GM11168 (cell line): ENCODE measurements at regions not wholly inside any gene's neighbourhood (a gene's known extent, or its start where the extent isn't known, plus 50 kb on each side); places are given as distances from the start of the nearest gene placed in this dataset.

Experiments used
- in situ Hi-C: fragments of 300-500 bp; cut with MboI; formaldehyde crosslinking; loops from one replicate; pipeline ENCODE4 v1.12.0; 2022; ENCODE audit warnings: low sequenced_read_pairs; ENCODE audit not compliant: unreplicated experiment

DNA sequence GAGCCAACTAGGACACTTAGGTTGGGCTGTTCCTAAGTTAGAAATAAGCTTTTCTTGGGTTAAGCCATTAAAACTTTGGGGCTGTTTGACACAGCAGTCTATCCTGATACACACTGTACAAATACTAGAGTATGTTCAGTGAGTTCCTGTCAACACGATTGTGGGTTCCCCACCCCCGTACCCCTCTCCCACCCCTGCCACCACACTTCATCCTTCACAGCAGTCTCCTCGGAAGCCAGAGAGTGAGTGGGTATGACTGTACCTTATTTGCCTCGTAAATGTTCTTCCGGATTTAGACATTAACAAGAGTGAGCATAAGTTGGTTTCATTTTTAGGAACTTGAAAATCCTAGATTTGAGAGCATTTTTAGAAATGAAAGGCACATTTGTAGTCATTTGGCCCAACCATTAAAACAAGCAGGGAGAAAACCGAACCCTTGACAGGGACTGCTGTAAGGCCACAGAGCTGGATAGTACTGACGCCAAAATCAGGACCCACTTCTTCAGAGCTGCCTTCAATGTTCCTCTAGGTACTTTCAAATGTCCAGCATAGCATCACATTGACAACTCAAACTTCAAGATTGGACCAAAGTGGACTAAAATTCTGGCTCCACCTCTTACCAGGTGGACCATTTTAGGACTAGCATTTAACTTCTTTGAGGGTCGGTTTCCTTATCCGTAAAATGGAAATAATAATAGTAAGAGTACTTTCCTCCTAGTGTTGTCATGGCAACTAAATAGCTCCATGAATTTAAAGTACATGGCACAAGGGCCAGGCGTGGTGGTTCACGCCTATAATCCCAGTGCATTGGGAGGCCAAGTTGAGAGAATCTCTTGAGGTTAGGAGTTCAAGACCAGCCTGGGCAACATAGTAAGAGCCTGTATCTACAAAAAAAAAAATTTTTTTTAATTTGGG is 166.3 kb upstream of the SERTAD2 start:
- in situ Hi-C loops, result no loop called here

DNA sequence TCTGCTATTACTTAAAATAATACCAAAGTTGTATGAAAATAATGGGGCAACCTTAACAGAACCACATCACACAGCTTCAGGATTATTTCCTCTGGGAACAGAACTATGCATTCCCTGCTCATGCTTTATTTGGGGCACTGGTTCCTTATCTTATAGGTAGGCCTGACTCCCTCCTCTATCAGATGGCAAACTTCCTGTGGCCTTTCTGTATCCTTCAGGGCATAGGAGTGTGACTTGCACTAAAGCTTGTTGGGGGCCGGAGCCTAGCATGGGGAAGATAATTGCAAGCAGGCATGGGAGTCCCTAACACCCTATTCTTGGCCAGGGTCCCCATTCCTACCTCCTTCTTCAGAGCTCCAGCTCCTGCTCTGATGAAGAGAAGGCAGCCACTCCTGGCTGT is 167.2 kb upstream of the SERTAD2 start:
- in situ Hi-C loops, result no loop called here

DNA sequence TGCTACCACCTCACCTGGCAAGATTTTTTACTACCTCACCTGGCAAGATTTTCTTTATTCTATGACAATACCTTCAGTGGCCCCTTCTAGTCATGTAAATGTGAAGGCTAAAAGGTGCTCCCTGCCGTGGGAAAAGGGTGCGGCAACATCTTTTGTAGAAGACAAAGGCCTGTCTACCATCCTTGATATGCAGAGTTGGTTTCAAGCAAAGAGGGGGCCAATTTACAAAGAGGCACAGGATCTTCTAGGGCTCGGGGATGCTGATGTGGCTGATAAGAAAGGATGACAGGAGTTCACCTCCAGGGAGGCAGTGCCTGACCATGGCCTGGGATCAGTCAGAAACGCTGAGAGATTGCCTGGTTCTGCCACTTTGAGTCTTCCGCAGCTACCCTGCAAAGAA is 165.4 kb upstream of the SLC1A4 start:
- in situ Hi-C loops, result no loop called here

DNA sequence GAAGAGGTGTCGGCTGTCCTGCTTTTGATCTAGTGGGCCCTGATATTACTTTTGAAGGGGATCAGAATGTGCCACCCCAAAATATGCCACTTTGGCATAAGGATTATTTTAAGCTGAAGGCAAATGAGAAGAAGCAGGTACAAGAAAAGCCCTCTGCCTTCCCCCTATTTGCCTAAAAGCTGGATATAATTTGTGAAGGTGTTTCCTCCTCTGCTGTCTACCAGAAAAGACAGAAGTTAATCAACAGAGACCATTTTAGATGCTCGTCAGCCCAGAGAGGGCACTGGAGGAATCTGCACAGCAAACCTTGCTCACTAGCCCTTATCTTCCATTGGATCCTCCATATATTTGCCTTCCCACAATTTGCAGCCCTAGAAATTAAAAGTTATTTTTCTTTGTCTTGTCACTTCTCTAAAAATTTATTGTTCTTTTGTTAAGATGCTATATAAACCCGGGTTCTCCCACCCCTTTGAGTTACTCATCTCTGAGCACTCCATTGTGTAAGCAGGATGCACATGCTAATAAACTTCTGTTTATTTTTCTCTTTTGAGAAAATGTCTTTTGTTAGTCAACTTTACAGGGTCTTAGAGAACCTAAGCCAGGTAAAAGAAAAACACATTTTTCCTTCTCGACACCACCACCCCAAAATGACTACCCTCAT is 163.2 kb upstream of the SLC1A4 start:
- in situ Hi-C loops, result no loop called here

DNA sequence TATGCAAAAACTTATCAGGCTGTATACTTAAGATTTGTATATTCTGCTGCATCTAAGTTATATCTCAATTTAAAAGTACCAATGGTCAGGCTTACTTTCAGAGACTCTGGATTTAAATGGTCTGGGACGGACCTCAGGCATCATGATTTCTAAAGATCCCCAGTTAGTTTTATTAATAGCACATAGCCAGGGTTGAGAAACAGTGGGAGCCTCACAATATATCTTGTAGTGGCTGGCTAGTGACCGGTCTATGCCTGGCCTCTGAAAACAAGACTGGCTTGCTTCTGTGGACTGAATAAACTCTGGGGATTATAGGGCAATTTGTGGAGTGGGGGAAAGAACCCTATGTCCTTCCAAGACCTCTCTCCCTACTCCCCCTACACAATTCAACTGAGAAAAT is 162.5 kb upstream of the SLC1A4 start:
- in situ Hi-C loops, result no loop called here

DNA sequence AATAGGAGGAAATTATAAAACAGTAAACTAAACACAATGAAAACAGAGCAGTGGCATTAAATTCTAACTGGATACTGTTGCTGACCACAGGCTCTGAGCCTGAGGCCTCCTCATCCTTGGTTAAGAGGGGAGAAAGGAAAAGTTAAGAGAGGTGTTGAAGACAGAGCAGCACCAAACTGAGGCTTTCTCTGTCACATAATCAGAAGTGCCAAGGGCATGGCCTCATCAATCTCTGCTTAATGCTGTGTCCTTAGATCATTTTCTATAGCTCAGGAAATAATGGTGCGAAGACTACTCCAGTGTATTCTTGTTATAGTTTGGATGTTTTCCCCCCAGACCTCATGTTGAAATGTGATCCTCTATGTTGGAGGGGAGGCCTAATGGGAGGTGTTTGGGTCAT is 160.9 kb upstream of the SLC1A4 start:
- in situ Hi-C loops, result no loop called here

DNA sequence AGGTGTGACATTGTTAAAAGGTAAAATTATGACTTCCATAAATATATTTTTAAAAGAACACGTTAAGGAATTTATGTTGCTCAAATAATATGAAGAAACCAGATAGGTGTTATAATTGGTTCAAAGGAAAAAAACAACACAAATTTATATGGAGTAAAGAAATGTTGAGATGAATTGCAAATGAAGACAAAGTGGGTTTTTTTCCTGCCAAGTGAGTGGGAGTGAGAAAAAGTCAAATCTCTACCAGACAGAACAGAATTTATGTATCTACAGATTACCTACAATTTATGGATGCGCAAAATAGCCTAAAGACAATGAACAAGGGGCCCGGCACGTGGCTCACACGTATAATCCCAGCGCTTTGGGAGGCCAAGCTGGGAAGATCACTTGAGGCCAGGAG is 159.7 kb upstream of the SLC1A4 start:
- in situ Hi-C loops, result no loop called here

DNA sequence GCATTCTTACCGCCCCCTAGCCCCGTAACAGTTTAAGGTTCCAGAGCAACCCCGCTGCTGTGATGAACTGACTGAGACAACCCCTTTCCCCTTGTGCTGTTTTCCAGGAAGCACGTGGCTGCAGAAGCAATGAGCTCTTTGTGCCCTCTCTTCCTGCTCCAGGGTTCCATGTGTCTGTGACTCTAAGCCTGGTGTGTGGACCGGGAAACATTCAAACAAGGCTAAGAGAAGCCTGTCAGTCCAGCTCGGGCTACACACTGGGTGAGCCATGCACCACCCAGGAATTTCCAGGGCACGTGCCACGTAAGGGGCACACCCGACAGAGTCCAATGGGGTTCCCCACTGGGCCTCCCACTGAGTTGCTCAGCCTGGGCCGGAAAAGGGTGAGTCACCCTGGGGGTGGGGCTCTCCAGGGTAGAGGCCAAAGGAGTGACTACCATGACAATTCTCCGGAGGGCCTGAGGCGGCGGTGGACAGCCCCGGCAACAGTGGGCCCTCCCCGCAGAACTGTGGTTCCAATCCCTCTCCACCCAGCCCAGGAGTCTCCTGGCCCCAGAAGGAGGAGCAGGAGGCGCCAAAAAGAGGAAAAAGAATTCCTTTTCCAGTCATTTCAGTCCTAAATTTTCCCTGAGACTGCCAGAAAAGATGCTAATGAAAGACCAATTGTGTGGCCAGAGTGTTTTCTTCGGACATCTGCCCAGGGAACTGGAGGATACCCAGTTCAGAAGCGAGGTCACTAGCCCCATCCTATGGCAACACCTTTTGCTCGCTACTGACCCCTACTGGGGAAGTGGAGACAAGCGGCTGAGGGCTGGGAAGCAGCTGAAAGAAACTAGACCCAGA is 157.8 kb upstream of the SLC1A4 start:
- in situ Hi-C loops, result no loop called here

DNA sequence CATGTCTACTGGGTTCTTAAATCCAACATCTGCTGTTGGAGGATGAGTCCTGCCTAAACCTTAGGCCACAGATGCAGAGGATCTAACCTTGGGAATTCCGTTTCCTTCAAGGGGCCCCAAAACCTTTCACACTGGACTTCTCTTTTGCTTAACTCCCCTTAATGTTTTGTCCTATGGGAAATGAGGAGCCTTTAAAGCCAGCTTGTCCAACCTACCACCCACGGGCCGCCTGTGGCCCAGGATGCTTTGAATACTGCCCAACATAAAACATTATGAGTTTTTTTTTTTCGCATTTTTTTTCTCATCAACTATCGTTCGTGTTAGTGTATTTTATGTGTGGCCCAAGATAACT is 157.2 kb upstream of the SLC1A4 start:
- in situ Hi-C loops, result no loop called here

DNA sequence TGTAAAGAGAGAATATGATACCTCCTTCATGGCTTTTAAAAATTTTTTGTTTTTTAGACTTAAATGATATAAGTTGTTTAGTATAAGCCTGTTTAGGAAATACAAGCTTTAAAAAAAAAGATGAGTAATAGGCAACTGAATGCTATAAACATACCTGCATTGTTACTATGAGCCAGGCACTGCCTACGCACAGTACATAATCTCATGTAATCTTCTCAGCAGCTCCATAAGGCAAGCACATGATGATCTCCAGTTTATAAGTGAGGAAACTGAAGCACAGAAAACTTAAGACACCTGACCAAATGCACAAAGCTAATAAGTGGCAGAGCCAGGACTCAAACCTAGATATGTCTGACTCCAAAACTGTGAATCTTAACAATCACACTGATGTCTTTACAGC is 156.3 kb upstream of the SLC1A4 start:
- in situ Hi-C loops, result no loop called here

DNA sequence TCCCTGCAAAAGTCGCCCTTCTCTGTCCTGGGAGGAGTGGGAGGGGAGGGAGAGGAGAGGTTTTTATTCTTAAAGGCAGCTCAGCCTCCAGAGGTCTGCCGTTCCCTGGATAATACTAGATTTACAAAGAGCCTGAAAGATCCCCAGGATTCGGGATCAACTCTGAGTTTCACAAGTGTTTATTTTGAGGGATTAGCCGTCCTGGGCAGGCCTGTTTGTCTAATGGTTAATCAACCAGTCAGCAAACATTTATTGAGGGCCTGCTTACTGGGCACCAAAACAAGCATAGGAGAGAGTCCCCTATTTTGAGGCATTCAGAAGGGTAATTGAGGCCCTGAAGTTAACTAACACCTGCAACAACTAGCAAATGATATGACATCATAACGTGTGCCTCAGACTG is 152.6 kb upstream of the SLC1A4 start:
- in situ Hi-C loops, result no loop called here

DNA sequence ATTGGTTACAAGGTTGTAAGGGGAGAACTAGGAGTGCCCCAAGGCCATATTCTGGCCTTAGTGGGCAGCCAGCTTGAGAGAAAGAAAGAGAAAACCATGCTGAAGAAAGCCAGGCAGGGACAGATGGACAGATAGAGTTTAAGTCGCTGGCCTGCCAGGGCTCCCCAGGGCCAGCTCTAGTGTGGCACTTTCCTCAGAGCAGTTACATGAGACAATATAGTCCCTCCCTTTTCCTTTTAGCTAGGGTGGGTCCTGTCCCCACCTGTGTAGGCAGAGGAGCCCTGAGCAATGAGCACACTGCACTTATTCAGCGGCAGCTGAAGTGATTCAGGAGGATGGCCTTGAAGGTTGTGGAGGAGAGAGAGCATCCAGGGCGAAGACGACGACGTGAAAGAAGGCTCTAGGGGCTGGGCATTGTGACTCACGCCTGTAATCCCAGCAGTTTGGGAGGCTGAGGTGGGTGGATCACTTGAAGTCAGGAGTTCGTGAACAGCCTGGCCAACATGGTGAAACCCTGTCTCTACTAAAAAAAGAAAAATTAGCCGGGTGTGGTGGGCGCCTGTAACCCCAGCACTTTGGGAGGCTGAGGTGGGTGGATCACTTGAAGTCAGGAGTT is 152.0 kb upstream of the SLC1A4 start:
- in situ Hi-C loops, result no loop called here

DNA sequence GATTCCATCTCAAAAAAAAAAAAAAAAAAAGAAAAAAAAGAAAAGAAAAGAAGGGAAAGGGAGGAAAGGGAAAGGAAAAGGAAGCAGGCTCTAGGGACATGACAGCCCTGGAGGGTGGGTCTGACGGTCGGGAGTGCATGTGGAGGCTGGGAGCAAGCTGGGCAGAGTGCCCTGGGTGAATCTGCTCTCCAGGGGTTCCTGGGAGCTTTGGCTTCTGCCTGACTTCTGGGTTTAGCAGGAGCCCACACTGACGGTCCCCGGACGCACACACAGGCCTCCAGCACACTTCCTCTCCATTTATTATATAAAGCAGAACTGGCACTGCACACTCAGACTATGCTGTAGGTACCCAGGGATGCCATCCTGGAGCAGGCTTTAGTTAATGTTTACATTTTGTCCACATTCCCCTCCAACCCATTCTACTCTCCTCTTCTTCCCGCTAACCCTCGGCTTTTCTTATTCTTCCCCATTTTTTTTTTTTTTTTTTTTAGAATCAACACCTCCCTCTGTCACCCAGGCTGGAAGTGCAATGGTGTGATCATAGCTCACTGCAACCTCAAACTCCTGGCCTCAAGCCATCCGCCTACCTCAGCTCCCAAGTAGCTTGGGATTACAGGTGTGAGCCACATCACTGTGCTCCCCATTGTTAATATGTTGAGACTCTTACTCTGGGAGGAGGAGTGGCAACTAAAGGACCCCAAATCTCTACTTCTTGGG is 151.1 kb upstream of the SLC1A4 start:
- in situ Hi-C loops, result no loop called here

DNA sequence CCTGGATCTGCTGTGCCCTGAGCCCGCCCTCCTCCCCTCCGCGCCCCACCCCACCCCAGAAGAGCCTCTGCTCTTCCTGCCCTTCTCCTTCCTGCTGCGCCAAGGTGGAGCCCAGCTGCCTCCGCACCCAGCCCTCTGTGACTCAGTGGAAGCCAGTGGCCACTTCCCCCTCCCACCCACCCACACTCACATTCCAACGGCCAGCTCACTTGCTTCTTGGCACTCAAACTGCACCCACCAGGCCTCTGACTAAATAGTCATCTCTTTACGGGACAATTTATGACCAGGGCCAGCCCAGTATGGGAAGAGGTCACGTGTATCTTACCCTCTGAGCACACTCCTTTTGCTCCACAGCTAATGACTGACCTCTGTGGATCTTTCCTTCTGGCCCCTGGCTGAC is 150.4 kb upstream of the SLC1A4 start:
- in situ Hi-C loops, result no loop called here

DNA sequence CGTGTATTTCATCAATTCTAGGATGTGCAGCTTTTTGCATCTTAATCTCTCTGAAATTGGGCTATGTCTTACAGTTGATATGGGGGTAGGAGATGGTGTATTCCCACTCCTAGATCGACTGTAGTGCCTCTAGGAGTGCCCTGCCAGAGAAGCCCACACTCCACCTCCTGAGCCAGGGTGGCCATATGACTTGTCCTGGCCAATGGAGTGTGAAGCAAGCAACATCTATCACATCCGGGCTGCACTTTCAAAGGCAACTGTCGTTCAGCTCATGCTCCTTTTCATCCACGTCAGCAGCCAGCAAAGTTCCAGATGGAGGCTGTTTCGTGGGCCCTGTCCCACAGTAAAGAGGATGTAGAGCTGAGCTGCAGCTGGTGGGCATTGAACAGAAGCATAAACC is 149.4 kb upstream of the SLC1A4 start:
- in situ Hi-C loops, result no loop called here

DNA sequence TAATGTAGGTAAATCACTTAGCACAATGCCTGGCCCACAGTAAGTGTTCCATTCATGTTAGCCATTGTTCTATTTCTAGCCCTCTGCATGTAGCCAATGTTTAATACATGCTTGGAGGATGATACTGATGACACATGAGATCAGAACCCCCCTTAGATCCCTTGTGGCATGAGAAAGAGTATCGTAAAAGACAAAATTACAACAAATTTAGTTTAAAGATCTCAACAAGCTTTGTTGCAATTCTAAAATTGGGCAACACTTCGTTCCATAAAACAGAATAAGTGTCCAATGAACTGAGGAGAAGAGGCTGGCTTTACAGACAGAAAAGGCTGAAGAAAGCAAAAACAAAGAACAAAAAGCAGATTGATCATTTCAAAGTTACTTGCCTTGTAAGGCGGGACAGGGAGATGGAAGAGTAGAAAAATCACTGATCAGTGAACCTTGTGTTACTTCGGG is 148.7 kb upstream of the SLC1A4 start:
- in situ Hi-C loops, result no loop called here

DNA sequence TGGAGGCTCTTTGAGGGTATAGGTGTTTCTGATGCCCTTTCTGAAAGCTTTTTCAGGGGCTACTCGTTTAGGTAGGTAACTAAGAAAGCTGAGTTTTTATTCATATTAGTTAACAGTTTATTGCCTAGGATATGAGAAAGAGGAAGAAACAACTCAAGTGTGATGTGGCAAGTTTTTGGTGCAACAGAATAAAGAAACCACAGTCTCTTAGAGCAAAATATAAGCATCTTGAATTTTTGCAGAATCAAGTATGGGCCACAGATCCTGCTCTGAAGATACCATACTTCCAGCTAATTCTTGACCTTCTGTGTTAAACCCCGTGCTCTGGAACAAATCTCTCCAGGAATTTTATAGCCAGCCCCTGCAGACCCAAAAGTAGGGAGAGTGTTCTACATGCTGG is 147.7 kb upstream of the SLC1A4 start:
- in situ Hi-C loops, result no loop called here

DNA sequence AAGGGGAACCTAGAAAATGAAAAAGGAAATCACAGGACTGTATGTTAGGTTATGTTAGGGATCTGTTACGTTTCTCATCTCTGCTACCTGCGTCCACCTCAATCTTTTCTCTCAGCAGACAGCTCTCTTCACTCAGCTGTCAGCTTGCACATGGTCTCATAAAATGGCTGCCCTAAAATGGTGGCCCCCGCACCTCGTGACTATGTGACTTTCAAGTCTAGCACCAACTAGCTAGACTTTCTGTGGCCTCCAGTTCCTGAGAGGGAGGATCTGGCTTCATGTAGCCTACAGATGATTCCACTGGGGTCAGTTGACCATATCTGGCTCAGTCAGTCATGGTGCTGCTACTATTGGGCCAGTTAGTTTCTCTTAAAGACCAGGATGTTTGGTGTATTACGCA is 147.2 kb upstream of the SLC1A4 start:
- in situ Hi-C loops, result no loop called here

DNA sequence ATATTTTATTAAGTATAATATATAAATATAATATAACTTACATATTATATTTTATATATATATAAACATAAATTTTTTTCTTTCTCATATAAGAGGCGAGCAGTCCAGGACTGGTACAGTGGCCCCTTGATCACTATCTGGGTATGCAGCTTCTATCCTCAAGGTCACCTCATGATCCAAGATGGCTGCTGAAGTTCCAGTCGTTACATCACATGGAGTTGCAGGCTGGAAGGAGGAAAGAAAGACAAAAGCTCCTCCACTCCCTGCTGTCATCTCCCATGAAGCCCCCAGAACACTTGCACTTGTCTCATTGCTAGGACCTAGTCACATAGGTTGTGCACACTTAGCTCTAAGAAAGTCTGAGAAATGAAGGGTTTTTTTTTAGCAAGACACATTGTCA is 145.1 kb upstream of the SLC1A4 start:
- in situ Hi-C loops, result no loop called here
